Liver (tissue), 8 donors: ENCODE measurements at regions not wholly inside any gene's neighbourhood (a gene's known extent, or its start where the extent isn't known, plus 50 kb on each side); places are given as distances from the start of the nearest gene placed in this dataset.

ENCODE experiments used
- DNase-seq: peaks from one replicate; pipeline ENCODE4 v3.0.0-alpha.2; 2017; ENCODE audit warnings: low spot score
- H3K27ac ChIP-seq, 2 donors: one replicate each; pipeline ENCODE4 v1.7.0; 2013; ENCODE audit warnings: inconsistent platforms in 2 of 2, low read length in 2 of 2, control low read depth in 1 of 2, low read depth in 1 of 2, mild to moderate bottlenecking in 1 of 2
- H3K27me3 ChIP-seq, 4 donors: one replicate each; pipeline versions ENCODE4 v1.6.1 to v1.7.0; 2013; ENCODE audit warnings: low read length in 3 of 4, inconsistent platforms in 1 of 4, mild to moderate bottlenecking in 1 of 4, moderate library complexity in 1 of 4; ENCODE audit not compliant: control insufficient read depth in 4 of 4, insufficient read depth in 4 of 4
- H3K36me3 ChIP-seq, 4 donors: one replicate each; pipeline versions ENCODE4 v1.6.1 to v1.7.0; 2013; ENCODE audit warnings: low read length in 3 of 4, mild to moderate bottlenecking in 3 of 4, low read depth in 1 of 4, moderate library complexity in 1 of 4; ENCODE audit not compliant: control insufficient read depth in 4 of 4, insufficient read depth in 3 of 4
- H3K4me1 ChIP-seq, 4 donors: one replicate each; pipeline versions ENCODE4 v1.6.1 to v1.7.0; 2013; ENCODE audit warnings: low read length in 3 of 4, mild to moderate bottlenecking in 3 of 4, moderate library complexity in 1 of 4; ENCODE audit not compliant: control insufficient read depth in 4 of 4, insufficient read depth in 4 of 4
- H3K4me3 ChIP-seq, 3 donors: one replicate each; pipeline versions ENCODE4 v1.6.1 to v1.7.0; 2013; ENCODE audit warnings: low read length in 3 of 3, control low read depth in 1 of 3, low read depth in 1 of 3, mild to moderate bottlenecking in 1 of 3
- H3K9ac ChIP-seq, 2 donors: one replicate each; pipeline ENCODE4 v1.7.0; 2013; ENCODE audit warnings: low read length in 2 of 2, mild to moderate bottlenecking in 2 of 2, moderate library complexity in 2 of 2, control low read depth in 1 of 2, low read depth in 1 of 2
- H3K9me3 ChIP-seq, 4 donors: one replicate each; pipeline versions ENCODE4 v1.6.1 to v1.7.0; 2013; ENCODE audit warnings: low read length in 3 of 4; ENCODE audit not compliant: control insufficient read depth in 4 of 4
- EGR1 ChIP-seq, 2 donors: IDR thresholded peaks; 2 replicates each; pipeline ENCODE4 v1.6.1; 2016 to 2018; ENCODE audit warnings: antibody characterized with exemption in 2 of 2, low read depth in 2 of 2
- FOXA1 ChIP-seq: IDR thresholded peaks from 2 replicates; pipeline ENCODE4 v1.6.1; 2016; ENCODE audit warnings: antibody characterized with exemption
- HNF4A ChIP-seq, 2 donors: conservative IDR thresholded peaks; 2 replicates each; pipeline ENCODE4 v1.6.1; 2016; ENCODE audit warnings: antibody characterized with exemption in 2 of 2, mild to moderate bottlenecking in 2 of 2
- HNF4G ChIP-seq: IDR thresholded peaks from 2 replicates; pipeline ENCODE4 v1.6.1; 2016; ENCODE audit warnings: antibody characterized with exemption
- JUND ChIP-seq, 2 donors: IDR thresholded peaks; 2 replicates each; pipeline ENCODE4 v1.6.1; 2016; ENCODE audit warnings: antibody characterized with exemption in 2 of 2
- RAD21 ChIP-seq, 2 donors: IDR thresholded peaks; 2 replicates each; pipeline ENCODE4 v1.6.1; 2016; ENCODE audit warnings: antibody characterized with exemption in 2 of 2, mild to moderate bottlenecking in 2 of 2
- RXRA ChIP-seq, 2 donors: IDR thresholded peaks; 2 replicates each; pipeline ENCODE4 v1.6.1; 2017 to 2018; ENCODE audit warnings: antibody characterized with exemption in 2 of 2, mild to moderate bottlenecking in 1 of 2
- SP1 ChIP-seq: IDR thresholded peaks from 2 replicates; pipeline ENCODE4 v1.6.1; 2018; ENCODE audit warnings: antibody characterized with exemption, mild to moderate bottlenecking
- TAF1 ChIP-seq: conservative IDR thresholded peaks from 2 replicates; pipeline ENCODE4 v1.6.1; 2016; ENCODE audit warnings: antibody characterized with exemption, mild to moderate bottlenecking
- YY1 ChIP-seq: IDR thresholded peaks from 2 replicates; pipeline ENCODE4 v1.6.1; 2016; ENCODE audit warnings: antibody characterized with exemption, mild to moderate bottlenecking
- WGBS: extraction: QIAGEN DNeasy Blood & Tissue Kit; methylation state at CpG from one replicate; pipeline ENCODE4 v1.1.7; 2013; 5-methylcytosine and 5-hydroxymethylcytosine counted together
- TF ChIP-seq, protein P1 (sequence below): IDR thresholded peaks from 2 replicates; pipeline ENCODE4 v1.6.1; 2016; ENCODE audit warnings: antibody characterized with exemption, mild to moderate bottlenecking
- TF ChIP-seq, protein P2 (sequence below): IDR thresholded peaks from 2 replicates; pipeline ENCODE4 v1.6.1; 2016; ENCODE audit warnings: antibody characterized with exemption
- TF ChIP-seq, protein P3 (sequence below): fragments of 150-350 bp; IDR thresholded peaks from 2 replicates; pipeline ENCODE4 v1.5.1; 2017; ENCODE audit warnings: improper control_type of control experiment, low read depth, low read length; ENCODE audit not compliant: missing input control
- donor health status: healthy.
- donor health status: healthy.
- donor health status: healthy.
- donor health status: healthy.
- donor health status: healthy.

DNA sequence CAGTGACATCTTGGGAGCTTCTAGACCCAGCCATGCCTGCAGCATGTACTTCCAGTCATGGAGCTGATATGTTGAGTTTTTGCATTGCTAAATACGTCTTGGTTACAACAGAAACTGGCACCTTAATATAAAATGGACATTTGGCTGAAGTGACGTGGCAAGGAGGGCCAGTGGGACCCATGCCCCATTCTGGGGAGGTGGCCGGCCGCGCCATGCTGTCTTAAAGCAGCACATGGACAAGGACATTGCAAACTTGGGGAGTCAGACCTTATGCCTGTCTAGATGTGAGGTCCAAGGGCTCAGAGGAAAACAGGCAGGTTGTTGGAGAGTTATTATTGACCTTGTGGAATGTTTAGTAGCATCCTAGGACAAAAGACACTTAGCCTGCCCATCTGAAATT lies 588.0 kb upstream of the CDH4 start:
- 77% methylated on average over 5 of the region's 5 CpGs for WGBS
- no peak overlapping the region for H3K4me3 ChIP-seq
- H3K36me3 ChIP-seq = no peaks in the 10 kb centered on the region
- DNase-seq = no peak
- peaks cover 0 to 2% (median under 1%) of the 10 kb centered on the region in 4 donors for H3K27me3 ChIP-seq
- no peaks in the 10 kb centered on the region for H3K4me1 ChIP-seq
- no peaks in the 10 kb centered on the region for H3K9me3 ChIP-seq
- H3K27ac ChIP-seq = no peak overlapping the region
- H3K9ac ChIP-seq = no peak overlapping the region
- TF ChIP-seq RXRA (IDR thresholded peaks at IDR 0.05) (no peak), JUND (IDR thresholded peaks at IDR 0.05) (no peak), HNF4G (no peak), TAF1 (no peak)
- TF ChIP-seq, protein P1, sequence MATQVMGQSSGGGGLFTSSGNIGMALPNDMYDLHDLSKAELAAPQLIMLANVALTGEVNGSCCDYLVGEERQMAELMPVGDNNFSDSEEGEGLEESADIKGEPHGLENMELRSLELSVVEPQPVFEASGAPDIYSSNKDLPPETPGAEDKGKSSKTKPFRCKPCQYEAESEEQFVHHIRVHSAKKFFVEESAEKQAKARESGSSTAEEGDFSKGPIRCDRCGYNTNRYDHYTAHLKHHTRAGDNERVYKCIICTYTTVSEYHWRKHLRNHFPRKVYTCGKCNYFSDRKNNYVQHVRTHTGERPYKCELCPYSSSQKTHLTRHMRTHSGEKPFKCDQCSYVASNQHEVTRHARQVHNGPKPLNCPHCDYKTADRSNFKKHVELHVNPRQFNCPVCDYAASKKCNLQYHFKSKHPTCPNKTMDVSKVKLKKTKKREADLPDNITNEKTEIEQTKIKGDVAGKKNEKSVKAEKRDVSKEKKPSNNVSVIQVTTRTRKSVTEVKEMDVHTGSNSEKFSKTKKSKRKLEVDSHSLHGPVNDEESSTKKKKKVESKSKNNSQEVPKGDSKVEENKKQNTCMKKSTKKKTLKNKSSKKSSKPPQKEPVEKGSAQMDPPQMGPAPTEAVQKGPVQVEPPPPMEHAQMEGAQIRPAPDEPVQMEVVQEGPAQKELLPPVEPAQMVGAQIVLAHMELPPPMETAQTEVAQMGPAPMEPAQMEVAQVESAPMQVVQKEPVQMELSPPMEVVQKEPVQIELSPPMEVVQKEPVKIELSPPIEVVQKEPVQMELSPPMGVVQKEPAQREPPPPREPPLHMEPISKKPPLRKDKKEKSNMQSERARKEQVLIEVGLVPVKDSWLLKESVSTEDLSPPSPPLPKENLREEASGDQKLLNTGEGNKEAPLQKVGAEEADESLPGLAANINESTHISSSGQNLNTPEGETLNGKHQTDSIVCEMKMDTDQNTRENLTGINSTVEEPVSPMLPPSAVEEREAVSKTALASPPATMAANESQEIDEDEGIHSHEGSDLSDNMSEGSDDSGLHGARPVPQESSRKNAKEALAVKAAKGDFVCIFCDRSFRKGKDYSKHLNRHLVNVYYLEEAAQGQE = no peak

DNA sequence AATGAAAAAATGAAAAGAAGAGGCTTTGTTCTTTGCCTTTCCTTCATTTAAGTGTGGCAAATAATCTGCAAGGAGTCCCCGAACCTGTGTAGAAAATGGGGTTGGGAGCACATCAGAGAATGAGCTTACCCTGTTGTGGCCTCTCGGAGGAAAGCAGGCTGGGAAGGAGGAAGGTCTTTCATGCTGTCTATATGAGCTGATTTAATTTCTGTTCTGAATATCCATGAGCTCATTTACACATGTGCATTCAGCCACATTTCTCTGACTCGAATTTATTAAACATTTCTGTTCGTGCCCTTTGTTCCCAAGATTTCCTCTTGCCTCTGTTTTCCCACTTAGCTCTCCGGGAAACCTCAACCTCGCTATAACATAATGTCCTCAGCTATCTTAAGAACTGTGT lies 584.4 kb upstream of the CDH4 start:
- TF ChIP-seq JUND (IDR thresholded peaks at IDR 0.05) = no peak
- TF ChIP-seq HNF4G = no peak
- no peak for TF ChIP-seq SP1
- TF ChIP-seq, protein P2, sequence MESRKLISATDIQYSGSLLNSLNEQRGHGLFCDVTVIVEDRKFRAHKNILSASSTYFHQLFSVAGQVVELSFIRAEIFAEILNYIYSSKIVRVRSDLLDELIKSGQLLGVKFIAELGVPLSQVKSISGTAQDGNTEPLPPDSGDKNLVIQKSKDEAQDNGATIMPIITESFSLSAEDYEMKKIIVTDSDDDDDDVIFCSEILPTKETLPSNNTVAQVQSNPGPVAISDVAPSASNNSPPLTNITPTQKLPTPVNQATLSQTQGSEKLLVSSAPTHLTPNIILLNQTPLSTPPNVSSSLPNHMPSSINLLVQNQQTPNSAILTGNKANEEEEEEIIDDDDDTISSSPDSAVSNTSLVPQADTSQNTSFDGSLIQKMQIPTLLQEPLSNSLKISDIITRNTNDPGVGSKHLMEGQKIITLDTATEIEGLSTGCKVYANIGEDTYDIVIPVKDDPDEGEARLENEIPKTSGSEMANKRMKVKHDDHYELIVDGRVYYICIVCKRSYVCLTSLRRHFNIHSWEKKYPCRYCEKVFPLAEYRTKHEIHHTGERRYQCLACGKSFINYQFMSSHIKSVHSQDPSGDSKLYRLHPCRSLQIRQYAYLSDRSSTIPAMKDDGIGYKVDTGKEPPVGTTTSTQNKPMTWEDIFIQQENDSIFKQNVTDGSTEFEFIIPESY = no peak
- TF ChIP-seq EGR1 (IDR thresholded peaks at IDR 0.05; ENCODE audit: low read depth in 2 of 2) = no peak
- no peak for TF ChIP-seq TAF1
- TF ChIP-seq, protein P3, sequence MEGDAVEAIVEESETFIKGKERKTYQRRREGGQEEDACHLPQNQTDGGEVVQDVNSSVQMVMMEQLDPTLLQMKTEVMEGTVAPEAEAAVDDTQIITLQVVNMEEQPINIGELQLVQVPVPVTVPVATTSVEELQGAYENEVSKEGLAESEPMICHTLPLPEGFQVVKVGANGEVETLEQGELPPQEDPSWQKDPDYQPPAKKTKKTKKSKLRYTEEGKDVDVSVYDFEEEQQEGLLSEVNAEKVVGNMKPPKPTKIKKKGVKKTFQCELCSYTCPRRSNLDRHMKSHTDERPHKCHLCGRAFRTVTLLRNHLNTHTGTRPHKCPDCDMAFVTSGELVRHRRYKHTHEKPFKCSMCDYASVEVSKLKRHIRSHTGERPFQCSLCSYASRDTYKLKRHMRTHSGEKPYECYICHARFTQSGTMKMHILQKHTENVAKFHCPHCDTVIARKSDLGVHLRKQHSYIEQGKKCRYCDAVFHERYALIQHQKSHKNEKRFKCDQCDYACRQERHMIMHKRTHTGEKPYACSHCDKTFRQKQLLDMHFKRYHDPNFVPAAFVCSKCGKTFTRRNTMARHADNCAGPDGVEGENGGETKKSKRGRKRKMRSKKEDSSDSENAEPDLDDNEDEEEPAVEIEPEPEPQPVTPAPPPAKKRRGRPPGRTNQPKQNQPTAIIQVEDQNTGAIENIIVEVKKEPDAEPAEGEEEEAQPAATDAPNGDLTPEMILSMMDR = no peak
- no peak for TF ChIP-seq FOXA1
- TF ChIP-seq HNF4A (conservative IDR thresholded peaks at IDR 0.05) = no peak
- no peak for TF ChIP-seq RAD21 (IDR thresholded peaks at IDR 0.05)
- no peak for TF ChIP-seq YY1
- 71% methylated on average over 6 of the region's 6 CpGs for WGBS
- no peak overlapping the region for H3K9ac ChIP-seq

More for the DNA sequence above, 584.4 kb upstream of the CDH4 start:
- DNase-seq = no peak
- Histone ChIP-seq H3K4me1 (no peaks in the 10 kb centered on the region), H3K4me3 (no peak overlapping the region), H3K36me3 (no peaks in the 10 kb centered on the region), H3K9me3 (no peaks in the 10 kb centered on the region), H3K27ac (no peak overlapping the region), H3K27me3 (peaks cover 0 to 3% (median 0%) of the 10 kb centered on the region in 4 donors)
